HG02610 (cell line): ENCODE measurements at regions not wholly inside any gene's neighbourhood (a gene's known extent, or its start where the extent isn't known, plus 50 kb on each side); places are given as distances from the start of the nearest gene placed in this dataset.

Experiments used
- ATAC-seq: cut with Tn5 transposase; IDR thresholded peaks from one replicate; pipeline ENCODE4 v1.9.1; 2021; ENCODE audit warnings: mild to moderate bottlenecking, moderate library complexity; ENCODE audit not compliant: unreplicated experiment

GRCh38 chr1:39134768-39135333 is 69.6 kb upstream of the MACF1 start:
- no peak for ATAC-seq

DNA sequence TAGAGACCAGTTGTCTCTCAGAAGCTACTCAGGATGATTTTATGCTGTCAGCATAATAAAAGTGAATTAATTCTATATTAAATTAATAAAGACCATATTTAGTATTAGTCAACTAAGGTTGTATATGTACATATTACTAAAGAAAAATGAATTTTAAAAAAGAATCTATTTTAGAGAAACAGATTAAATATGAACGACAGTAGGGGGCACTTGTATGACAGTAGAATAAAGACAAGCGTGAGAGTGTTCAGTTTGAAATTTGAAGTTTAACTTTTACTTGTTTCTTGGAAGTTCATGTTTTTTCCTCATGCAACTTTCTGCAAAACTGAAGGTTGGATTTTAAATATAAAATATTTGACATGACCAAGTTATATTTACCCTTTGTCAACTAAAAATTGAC is 67.9 kb upstream of the MACF1 start:
- no peak for ATAC-seq

GRCh38 chr1:39139723-39140360 is 64.7 kb upstream of the MACF1 start:
- ATAC-seq: no peak

DNA sequence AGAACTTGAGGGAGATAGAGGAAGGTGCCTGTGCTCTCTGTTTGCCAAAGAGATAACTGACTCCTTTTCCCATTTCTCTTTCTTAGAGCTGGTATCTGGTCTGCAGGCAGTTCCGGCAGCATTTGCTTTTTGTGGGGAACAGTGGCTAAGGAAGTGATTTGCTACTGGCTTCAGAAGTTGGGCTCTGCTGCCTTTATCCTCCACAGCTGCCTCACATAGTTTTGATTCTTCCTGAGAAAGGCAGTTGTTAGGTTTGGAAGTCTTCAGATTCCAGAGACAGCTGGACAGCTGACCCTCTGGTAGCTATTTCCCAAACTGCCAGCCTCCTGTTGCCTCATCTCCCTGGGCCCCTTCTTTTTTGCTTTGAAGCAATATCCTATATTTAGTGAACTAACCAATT is 62.6 kb upstream of the MACF1 start:
- ATAC-seq: no peak

- no peak for ATAC-seq
Observed at GRCh38 chr1:39142401-39143060, 62.0 kb upstream of the MACF1 start.

DNA sequence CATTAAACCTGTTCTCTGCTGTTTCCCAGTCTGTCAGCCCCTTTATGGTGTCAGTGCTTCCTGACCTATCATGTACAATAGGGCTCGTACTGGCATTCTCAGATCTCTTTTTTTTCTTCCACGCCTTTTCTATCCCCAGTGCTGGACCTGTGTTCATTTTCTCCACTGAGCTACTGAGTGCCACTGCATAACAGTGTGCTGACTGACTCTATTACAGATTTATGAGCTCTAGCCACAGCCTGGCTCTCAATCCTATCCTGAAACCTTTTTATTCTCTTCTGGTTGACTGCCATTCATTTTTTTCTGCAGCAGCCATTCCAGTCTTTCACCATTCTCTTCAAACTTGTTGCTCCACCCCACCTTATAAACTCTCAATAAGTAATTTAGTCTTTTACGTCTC is 59.6 kb upstream of the MACF1 start:
- ATAC-seq: no peak

- ATAC-seq: no peak
Observed at GRCh38 chr1:39145331-39145965, 59.0 kb upstream of the MACF1 start.

DNA sequence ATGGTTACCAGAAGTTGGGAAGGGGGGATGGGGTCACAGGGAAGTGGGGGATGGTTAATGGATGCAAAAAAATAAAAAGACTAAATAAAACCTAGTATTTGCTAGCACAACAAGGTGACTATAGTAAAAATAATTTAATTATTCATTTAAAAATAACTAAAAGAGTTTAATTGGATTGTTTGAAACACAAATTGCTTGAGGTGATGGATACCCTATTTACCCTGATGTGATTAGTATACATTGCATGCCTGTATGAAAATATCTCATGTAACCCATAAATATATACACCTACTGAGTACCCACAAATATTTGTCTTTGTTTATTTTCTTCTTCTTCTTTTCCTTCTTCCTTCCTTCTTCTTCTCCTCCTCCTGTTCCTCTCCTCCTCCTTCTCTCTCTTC is 57.8 kb upstream of the MACF1 start:
- no peak for ATAC-seq

- ATAC-seq: no peak
Observed at GRCh38 chr1:39147099-39148025, 57.1 kb upstream of the MACF1 start.

DNA sequence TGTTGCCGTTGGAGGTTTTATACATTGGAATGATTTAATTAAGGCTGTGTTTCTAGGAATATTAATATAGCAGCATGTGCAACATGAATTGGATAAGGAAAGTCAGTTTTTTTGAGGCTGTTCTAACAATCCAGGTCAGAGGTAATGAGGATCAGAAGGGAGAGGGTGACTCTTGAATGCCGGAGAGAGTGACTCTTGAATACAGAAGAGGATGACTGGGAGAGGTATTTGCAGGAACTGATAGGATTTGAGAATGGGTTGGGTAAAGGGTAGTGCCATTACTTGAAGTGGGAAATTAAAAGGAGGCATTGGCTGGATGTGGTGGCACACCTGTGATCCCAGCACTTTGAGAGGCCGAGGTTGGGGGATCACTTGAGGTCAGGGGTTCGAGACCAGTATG is 55.6 kb upstream of the MACF1 start:
- no peak for ATAC-seq

DNA sequence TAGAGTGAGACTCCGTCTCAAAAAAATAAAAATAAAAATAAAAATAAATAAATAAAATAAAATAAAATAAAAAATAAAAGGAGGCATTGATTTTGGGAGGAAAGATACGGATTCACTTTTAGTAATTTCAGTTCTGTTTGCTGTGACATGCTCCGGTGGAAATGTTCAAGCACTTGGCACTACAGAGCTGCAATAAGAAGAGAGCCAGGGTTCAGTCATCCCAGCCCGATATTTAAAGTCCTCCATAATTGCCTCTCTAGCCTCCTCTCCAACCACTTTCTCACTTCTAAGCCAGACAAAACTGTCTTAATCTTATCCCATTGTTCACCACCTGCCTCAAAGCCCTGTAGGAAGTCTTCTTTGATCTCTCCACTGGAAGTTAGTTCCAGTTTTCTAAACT is 55.0 kb upstream of the MACF1 start:
- no peak for ATAC-seq

DNA sequence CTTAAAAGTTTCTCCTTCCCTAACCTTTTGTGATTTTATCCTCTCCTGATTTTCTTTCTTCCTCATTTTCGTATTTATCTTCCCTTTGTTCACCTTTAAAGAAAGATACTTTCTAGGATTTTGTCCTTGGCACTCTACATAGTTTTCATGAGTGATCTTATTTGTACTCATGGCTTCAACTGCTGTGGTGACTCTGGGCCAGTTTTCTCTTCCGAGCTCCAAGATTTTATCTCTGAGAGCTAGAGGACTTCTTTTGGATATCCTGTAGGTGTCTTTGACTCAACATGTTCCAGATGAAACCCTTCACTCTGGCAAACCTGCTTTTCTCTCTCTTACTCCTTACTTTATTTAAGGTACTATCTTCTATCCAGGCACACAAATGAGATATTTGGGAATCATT is 53.7 kb upstream of the MACF1 start:
- no peak for ATAC-seq

GRCh38 chr1:39151267-39151666 is 53.2 kb upstream of the MACF1 start:
- ATAC-seq: no peak

- no peak for ATAC-seq
Observed at GRCh38 chr1:39152923-39153322, 51.6 kb upstream of the MACF1 start.

DNA sequence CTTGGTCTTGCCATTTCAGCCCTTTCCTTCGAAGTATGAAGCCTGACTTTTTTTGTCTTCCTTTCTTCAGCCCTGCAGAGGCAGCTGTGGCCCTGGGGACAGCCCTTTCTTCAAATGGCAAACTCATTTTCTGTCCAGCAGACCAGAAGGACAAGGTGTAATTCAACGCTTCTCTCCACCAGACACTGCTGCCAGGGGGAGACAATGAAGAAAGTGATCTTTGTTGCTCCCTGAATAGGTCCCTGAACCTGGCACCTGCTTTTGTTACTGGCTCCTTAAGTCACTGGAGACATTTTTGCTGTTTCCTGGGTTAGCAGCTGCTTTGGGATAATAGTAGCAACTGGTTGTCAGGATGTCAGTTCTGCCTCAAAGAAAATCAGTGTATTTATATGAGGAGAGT is 50.8 kb upstream of the MACF1 start:
- no peak for ATAC-seq

DNA sequence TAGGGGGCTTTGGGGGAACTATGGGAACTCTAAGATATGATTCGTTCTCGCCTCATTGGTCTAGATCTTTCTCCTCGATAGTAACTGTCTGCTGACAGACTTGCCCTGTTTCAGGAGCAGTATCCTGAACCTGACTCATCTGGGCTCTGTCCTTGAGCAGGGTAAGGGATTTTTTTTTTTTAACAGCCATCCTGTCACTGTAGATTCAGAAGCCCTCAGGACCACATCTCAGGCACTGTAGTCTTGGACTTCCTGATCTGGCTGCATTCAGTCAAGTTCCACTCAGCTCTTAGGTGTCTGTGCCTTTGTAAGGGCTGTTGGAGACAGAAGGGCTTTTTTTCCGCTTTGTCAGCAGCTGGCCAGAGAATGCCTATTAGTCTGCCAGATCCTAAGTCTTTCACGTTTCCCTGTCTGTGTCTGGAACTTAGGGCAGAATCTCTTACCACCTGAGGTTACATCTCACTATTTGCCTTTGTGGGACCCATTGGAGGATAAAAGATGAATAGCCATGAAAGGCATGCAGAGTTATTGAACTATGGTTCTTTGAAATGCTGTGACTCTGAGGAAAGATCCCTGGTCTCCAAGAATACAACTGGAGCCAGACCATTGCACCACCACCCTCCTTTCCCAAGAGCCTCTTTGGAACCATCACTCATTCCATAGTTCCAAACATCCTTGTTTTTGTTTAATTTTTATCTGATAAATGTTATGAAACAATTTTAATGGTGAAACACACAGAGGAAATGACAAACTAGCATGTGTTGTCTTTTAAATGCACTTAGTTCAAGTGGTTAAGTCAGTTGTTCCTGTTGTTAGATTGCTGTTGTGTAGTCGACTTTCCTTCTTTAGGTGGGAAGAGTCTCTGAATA is 49.7 kb upstream of the MACF1 start:
- no peak for ATAC-seq
